SK-N-SH (cell line): ENCODE measurements at regions not wholly inside any gene's neighbourhood (a gene's known extent, or its start where the extent isn't known, plus 50 kb on each side); places are given as distances from the start of the nearest gene placed in this dataset.

ENCODE experiments used
- CTCF ChIA-PET: fragments of 300-600, 350-600 bp; formaldehyde crosslinking; extraction: SDS; loops from one replicate; lab custom pipeline; 2021; lab: Yijun Ruan, JAX
- POLR2A ChIA-PET: fragments of 350-600 bp; sonication (Branson Sonifier 250); formaldehyde crosslinking; extraction: SDS; loops from one replicate; lab custom pipeline; 2020; ENCODE audit warnings: antibody characterized with exemption, inconsistent platforms; lab: Yijun Ruan, JAX
- DNase-seq: peaks from one replicate; pipeline ENCODE4 v3.0.0; 2012
- H2AFZ ChIP-seq: fragments of 200-600 bp; sonication (generic); 2 replicates; pipeline ENCODE4 v1.8.1; 2016; ENCODE audit warnings: antibody characterized with exemption, mild to moderate bottlenecking, low read depth
- H3F3A ChIP-seq: fragments of 200-600 bp; sonication (generic); replicated peaks from 2 replicates; pipeline ENCODE3; 2016; ENCODE audit warnings: antibody characterized with exemption, mild to moderate bottlenecking; ENCODE audit not compliant: insufficient read depth
- H3K27ac ChIP-seq, 2 experiments: fragments of 200-500 bp in 1 of 2; fragments of 200-600 bp in 1 of 2; sonication (Bioruptor generic) in 1 of 2; sonication (generic), shearing (Covaris generic) in 1 of 2; 2 replicates each; pipeline versions ENCODE4 v1.5.1 to v1.6.1; 2014 to 2016; ENCODE audit warnings: low read depth in 2 of 2, inconsistent platforms in 1 of 2, low read length in 1 of 2, mild to moderate bottlenecking in 1 of 2, mixed read lengths in 1 of 2
- H3K27me3 ChIP-seq: fragments of 200-600 bp; sonication (generic), shearing (Covaris generic); 2 replicates; pipeline ENCODE4 v1.6.1; 2016; ENCODE audit warnings: mixed run types; ENCODE audit not compliant: insufficient read depth
- H3K36me3 ChIP-seq, 2 experiments: fragments of 200-500 bp in 1 of 2; fragments of 200-600 bp in 1 of 2; sonication (Bioruptor generic) in 1 of 2; sonication (generic) in 1 of 2; replicated peaks in 1 of 2; 2 replicates each; pipeline versions ENCODE3 to v1.5.1; 2014 to 2016; ENCODE audit warnings: low read length in 1 of 2, mild to moderate bottlenecking in 1 of 2; ENCODE audit not compliant: insufficient read depth in 2 of 2, control insufficient read depth in 1 of 2
- H3K4me1 ChIP-seq, 2 experiments: fragments of 200-500 bp in 1 of 2; fragments of 200-600 bp in 1 of 2; sonication (Bioruptor generic) in 1 of 2; sonication (generic), shearing (Covaris generic) in 1 of 2; 2 replicates each; pipeline versions ENCODE4 v1.5.1 to v1.6.1; 2014 to 2016; ENCODE audit warnings: low read depth in 1 of 2, low read length in 1 of 2, mixed run types in 1 of 2; ENCODE audit not compliant: insufficient read depth in 2 of 2, control insufficient read depth in 1 of 2
- H3K4me2 ChIP-seq: fragments of 200-600 bp; sonication (generic), shearing (Covaris generic); 2 replicates; pipeline ENCODE4 v1.6.1; 2017; ENCODE audit warnings: mixed run types
- H3K4me3 ChIP-seq, 2 experiments: fragments of 200-500 bp in 1 of 2; fragments of 200-600 bp in 1 of 2; sonication (Bioruptor generic) in 1 of 2; sonication (generic), shearing (Covaris generic) in 1 of 2; 2 replicates each; pipeline versions ENCODE4 v1.5.1 to v1.8.1; 2014 to 2016; ENCODE audit warnings: low read depth in 2 of 2, inconsistent platforms in 1 of 2, low read length in 1 of 2, mild to moderate bottlenecking in 1 of 2, mixed read lengths in 1 of 2, moderate library complexity in 1 of 2
- H3K79me2 ChIP-seq: fragments of 200-600 bp; sonication (generic); 2 replicates; pipeline ENCODE4 v1.8.1; 2017; ENCODE audit warnings: mild to moderate bottlenecking; ENCODE audit not compliant: insufficient read depth
- H3K9ac ChIP-seq: fragments of 200-600 bp; sonication (generic); 2 replicates; pipeline ENCODE4 v1.6.1; 2017; ENCODE audit warnings: mixed run types
- H3K9me2 ChIP-seq: fragments of 200-600 bp; sonication (generic); 2 replicates; pipeline ENCODE4 v1.6.1; 2017; ENCODE audit warnings: mixed run types
- H3K9me3 ChIP-seq: fragments of 200-600 bp; sonication (generic); 2 replicates; pipeline ENCODE4 v1.6.1; 2017; ENCODE audit warnings: mixed run types, mild to moderate bottlenecking, moderate library complexity
- H4K20me1 ChIP-seq: fragments of 200-600 bp; sonication (generic); 2 replicates; pipeline ENCODE4 v1.6.1; 2017; ENCODE audit warnings: mild to moderate bottlenecking, mixed run types; ENCODE audit not compliant: insufficient read depth
- CTCF ChIP-seq: fragments of 200-600 bp; sonication (generic); IDR thresholded peaks from 2 replicates; pipeline ENCODE4 v1.6.1; 2017; ENCODE audit warnings: antibody characterized with exemption, mild to moderate bottlenecking, moderate library complexity
- EZH2phosphoT487 ChIP-seq: fragments of 200-600 bp; sonication (generic); IDR thresholded peaks from 2 replicates; pipeline ENCODE4 v1.6.1; 2017; ENCODE audit warnings: low read depth, mixed run types, mild to moderate bottlenecking, antibody characterized with exemption, moderate library complexity, borderline replicate concordance
- FOXJ3 ChIP-seq: sonication (generic); formaldehyde crosslinking; IDR thresholded peaks from 2 replicates; pipeline ENCODE4 v1.5.1; 2020; ENCODE audit warnings: mild to moderate bottlenecking, missing genetic modification reagents
- FOXM1 ChIP-seq: IDR thresholded peaks from 2 replicates; pipeline ENCODE4 v1.4.0; 2012; ENCODE audit warnings: low read depth, mild to moderate bottlenecking
- GABPA ChIP-seq: IDR thresholded peaks from 2 replicates; pipeline ENCODE4 v1.4.0; 2012; ENCODE audit warnings: low read depth, mild to moderate bottlenecking
- IRF3 ChIP-seq: fragments of 150-350 bp; IDR thresholded peaks from 2 replicates; pipeline ENCODE4 v1.6.1; 2016; ENCODE audit warnings: mild to moderate bottlenecking, low read depth, low read length
- MEF2A ChIP-seq: IDR thresholded peaks from 2 replicates; pipeline ENCODE4 v1.4.0; 2012; ENCODE audit warnings: low read depth, borderline replicate concordance
- NFIC ChIP-seq: IDR thresholded peaks from 2 replicates; pipeline ENCODE4 v1.4.0; 2012; ENCODE audit warnings: borderline replicate concordance
- PBX3 ChIP-seq: IDR thresholded peaks from 2 replicates; pipeline ENCODE4; 2012
- POLR2AphosphoS5 ChIP-seq: IDR thresholded peaks from 2 replicates; pipeline ENCODE4 v1.6.1; 2012; ENCODE audit warnings: low read depth, low read length
- RXRA ChIP-seq: IDR thresholded peaks from 2 replicates; pipeline ENCODE4 v1.4.0; 2012; ENCODE audit warnings: low read depth, mild to moderate bottlenecking, borderline replicate concordance
- SMC3 ChIP-seq: IDR thresholded peaks from 2 replicates; pipeline ENCODE4 v1.6.1; 2012; ENCODE audit warnings: low read depth, low read length, improper control_type of control experiment
- TAF1 ChIP-seq: IDR thresholded peaks from 2 replicates; pipeline ENCODE4 v1.6.1; 2012; ENCODE audit warnings: low read depth, mild to moderate bottlenecking, low read length, moderate library complexity, borderline replicate concordance
- TCF12 ChIP-seq: IDR thresholded peaks from 2 replicates; pipeline ENCODE4 v1.4.0; 2012
- USF1 ChIP-seq: IDR thresholded peaks from 2 replicates; pipeline ENCODE4 v1.4.0; 2012; ENCODE audit warnings: low read depth, borderline replicate concordance
- USF2 ChIP-seq: fragments of 150-350 bp; IDR thresholded peaks from 2 replicates; pipeline ENCODE4 v1.6.1; 2017; ENCODE audit warnings: antibody characterized with exemption, low read length, low read depth, borderline replicate concordance
- WGBS: methylation state at CpG from one replicate; pipeline ENCODE4 v1.1.6; 2017; ENCODE audit warnings: low lambda C conversion rate; 5-methylcytosine and 5-hydroxymethylcytosine counted together

- Histone ChIP-seq H3K9me2 (no peaks in the 10 kb centered on the region), H3K27ac (no peak overlapping the region), H3K4me2 (no peak overlapping the region), H3K4me1 (peaks cover 0 to 10% of the 10 kb centered on the region in 2 experiments; a peak in 2 of 4 replicates), H3K27me3 (no peaks in the 10 kb centered on the region), H3K9ac (no peak overlapping the region), H3K9me3 (no peaks in the 10 kb centered on the region), H3F3A (no peaks in the 10 kb centered on the region), H3K79me2 (no peaks in the 10 kb centered on the region), H3K4me3 (no peak overlapping the region), H2AFZ (no peak overlapping the region), H3K36me3 (no peaks in the 10 kb centered on the region), H4K20me1 (no peaks in the 10 kb centered on the region)
- ChIA-PET POLR2A (no interaction called here), CTCF (interaction anchor here (1.0 kb wide), 1 partner anchor 13 kb away, joined by 4 read pairs; no protein-coding TSS in a partner anchor)
- no peak for DNase-seq
- 38% methylated on average over 9 of the region's 9 CpGs for WGBS
- TF ChIP-seq POLR2AphosphoS5 (no peak), TAF1 (no peak), EZH2phosphoT487 (no peak), FOXJ3 (CRISPR knock-in tag) (no peak), PBX3 (no peak), SMC3 (no peak), USF1 (no peak), TCF12 (no peak), RXRA (no peak), IRF3 (no peak), FOXM1 (no peak), NFIC (no peak), GABPA (no peak), MEF2A (no peak), CTCF (no peak), USF2 (no peak)
Observed at GRCh38 chr10:130635528-130635927, 499.3 kb downstream of the GLRX3 start.
